ENCODE measurements at regions not wholly inside any gene's neighbourhood (a gene's known extent, or its start where the extent isn't known, plus 50 kb on each side); places are given as distances from the start of the nearest gene placed in this dataset.

DNA sequence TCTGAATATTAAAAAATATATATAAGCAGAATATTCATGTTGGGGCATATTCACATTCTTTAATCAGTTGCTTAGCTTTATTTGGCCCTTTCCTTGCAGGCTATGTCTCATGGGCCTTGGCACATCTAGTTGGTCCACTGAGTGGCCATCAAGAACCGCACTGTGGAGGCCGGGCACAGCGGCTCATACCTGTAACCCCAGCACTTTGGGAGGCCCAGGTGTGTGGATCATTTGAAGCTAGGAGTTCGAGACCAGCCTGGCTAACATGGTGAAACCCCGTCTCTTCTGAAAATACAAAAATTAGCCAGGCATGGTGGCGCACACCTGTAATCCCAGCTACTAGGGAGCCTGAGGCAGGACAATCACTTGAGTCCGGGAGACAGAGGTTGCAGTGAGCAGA lies 127.6 kb upstream of the TANK start:
- TF ChIP-seq POLR2A (IDR thresholded peaks at IDR 0.05) (no peak), EP300 (IDR thresholded peaks at IDR 0.05) (no peak)
- TF ChIP-seq, protein P1, sequence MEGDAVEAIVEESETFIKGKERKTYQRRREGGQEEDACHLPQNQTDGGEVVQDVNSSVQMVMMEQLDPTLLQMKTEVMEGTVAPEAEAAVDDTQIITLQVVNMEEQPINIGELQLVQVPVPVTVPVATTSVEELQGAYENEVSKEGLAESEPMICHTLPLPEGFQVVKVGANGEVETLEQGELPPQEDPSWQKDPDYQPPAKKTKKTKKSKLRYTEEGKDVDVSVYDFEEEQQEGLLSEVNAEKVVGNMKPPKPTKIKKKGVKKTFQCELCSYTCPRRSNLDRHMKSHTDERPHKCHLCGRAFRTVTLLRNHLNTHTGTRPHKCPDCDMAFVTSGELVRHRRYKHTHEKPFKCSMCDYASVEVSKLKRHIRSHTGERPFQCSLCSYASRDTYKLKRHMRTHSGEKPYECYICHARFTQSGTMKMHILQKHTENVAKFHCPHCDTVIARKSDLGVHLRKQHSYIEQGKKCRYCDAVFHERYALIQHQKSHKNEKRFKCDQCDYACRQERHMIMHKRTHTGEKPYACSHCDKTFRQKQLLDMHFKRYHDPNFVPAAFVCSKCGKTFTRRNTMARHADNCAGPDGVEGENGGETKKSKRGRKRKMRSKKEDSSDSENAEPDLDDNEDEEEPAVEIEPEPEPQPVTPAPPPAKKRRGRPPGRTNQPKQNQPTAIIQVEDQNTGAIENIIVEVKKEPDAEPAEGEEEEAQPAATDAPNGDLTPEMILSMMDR (IDR thresholded peaks at IDR 0.05) = no peak

All from tibial nerve (tissue), 4 donors.